ENCODE measurements at regions not wholly inside any gene's neighbourhood (a gene's known extent, or its start where the extent isn't known, plus 50 kb on each side); places are given as distances from the start of the nearest gene placed in this dataset.

DNA sequence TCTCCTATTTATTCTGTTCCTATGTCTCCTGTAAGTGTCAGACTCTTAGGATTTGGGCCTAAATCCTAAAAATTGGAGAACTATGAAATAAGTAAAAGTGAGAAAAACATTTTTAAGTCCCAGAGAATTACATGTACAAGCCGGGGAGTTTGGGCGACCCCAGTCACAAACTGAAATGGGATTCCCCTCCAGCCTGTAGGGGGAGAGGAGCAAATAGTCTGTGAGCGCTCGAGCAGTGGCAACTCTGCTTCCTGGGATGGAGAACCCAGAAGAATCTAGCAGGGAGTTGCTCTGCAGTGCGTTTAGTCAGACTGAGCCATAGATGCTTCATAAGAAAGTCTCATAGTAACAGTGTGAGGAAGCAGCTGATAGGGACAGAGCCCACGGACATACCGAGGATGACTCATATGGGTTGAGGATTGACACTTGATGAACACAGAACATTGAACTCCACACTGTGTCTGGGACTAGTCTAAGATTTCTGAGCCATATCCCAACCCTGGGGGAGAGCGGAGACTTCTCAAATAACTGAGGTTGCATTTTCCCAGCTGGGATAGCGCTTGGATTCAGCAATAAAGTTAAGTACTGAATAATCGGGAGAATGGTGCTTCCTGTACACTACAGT, 437.2 kb downstream of the BCKDHB start:
- no peaks in the 10 kb centered on the region for H3K36me3 Mint-ChIP-seq
- Histone ChIP-seq H3K79me2 (ENCODE audit: insufficient read depth, low read length) (no peaks in the 10 kb centered on the region), H3K9me3 (replicated peaks in 1 of 2; ENCODE audit: control insufficient read depth in 1 of 2, insufficient read depth in 1 of 2, low read length in 2 of 2) (peaks cover 0 to 3% of the 10 kb centered on the region in 2 donors), H3K9ac (ENCODE audit: insufficient read depth, low read length, poor library complexity, severe bottlenecking) (no peak overlapping the region), H2AFZ (ENCODE audit: insufficient read depth, low read depth, low read length, poor library complexity, severe bottlenecking) (no peak overlapping the region), H3K27ac (ENCODE audit: low read depth in 1 of 2, low read length in 2 of 2) (no peak overlapping the region), H3K27me3 (ENCODE audit: control insufficient read depth in 2 of 2, insufficient read depth in 2 of 2, low read length in 2 of 2) (no peaks in the 10 kb centered on the region), H3K4me2 (replicated peaks; ENCODE audit: extremely low read depth, low read length, poor library complexity, severe bottlenecking) (no peak overlapping the region), H3K4me1 (ENCODE audit: control insufficient read depth in 1 of 2, insufficient read depth in 2 of 2, low read length in 2 of 2) (no peaks in the 10 kb centered on the region), H3K4me3 (replicated peaks in 1 of 3; ENCODE audit: low read depth in 2 of 3, low read length in 3 of 3) (no peak overlapping the region), H4K20me1 (ENCODE audit: insufficient read depth, low read length) (no peaks in the 10 kb centered on the region), H3K36me3 (replicated peaks in 1 of 2; ENCODE audit: control insufficient read depth in 1 of 2, insufficient read depth in 2 of 2, low read length in 2 of 2) (no peaks in the 10 kb centered on the region)
- intact Hi-C loops (cut with micrococcal nuclease) = no loop called here
- H3K27me3 Mint-ChIP-seq (ENCODE audit: low read depth in 3 of 3) = peaks cover 0 to 2% (median 0%) of the 10 kb centered on the region in 3 donors
- no peaks in the 10 kb centered on the region for H3K4me1 Mint-ChIP-seq
- DNase-seq = no peak
- H3K4me3 Mint-ChIP-seq = no peak overlapping the region
- WGBS (ENCODE audit: insufficient coverage) = 90% methylated on average over 2 of the region's 10 CpGs
- H3K27ac Mint-ChIP-seq = no peak overlapping the region
- TF ChIP-seq, protein P1, sequence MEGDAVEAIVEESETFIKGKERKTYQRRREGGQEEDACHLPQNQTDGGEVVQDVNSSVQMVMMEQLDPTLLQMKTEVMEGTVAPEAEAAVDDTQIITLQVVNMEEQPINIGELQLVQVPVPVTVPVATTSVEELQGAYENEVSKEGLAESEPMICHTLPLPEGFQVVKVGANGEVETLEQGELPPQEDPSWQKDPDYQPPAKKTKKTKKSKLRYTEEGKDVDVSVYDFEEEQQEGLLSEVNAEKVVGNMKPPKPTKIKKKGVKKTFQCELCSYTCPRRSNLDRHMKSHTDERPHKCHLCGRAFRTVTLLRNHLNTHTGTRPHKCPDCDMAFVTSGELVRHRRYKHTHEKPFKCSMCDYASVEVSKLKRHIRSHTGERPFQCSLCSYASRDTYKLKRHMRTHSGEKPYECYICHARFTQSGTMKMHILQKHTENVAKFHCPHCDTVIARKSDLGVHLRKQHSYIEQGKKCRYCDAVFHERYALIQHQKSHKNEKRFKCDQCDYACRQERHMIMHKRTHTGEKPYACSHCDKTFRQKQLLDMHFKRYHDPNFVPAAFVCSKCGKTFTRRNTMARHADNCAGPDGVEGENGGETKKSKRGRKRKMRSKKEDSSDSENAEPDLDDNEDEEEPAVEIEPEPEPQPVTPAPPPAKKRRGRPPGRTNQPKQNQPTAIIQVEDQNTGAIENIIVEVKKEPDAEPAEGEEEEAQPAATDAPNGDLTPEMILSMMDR (IDR thresholded peaks at IDR 0.05) = no peak
- H3K9me3 Mint-ChIP-seq = peaks cover 0 to 8% (median 2%) of the 10 kb centered on the region in 7 donors

DNA sequence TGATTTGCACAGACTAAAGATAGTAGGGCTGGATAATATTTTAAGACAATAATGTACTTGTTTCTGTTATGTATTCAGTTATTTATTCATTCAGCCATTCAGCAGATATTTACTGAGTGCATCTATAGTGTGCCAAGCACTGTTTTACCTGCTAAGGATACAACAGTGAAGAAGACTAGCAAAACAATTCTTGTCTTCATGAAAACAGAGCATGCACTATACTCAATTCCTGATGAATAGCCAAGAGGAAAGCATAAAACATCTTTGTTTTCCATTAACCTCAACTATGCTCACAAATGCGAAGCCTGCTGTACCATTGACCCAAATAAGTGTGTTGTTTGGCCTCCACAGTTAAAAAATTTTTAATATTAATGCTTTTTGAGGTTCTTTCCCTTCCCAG, 436.7 kb downstream of the BCKDHB start:
- Histone ChIP-seq H3K9me3 (replicated peaks in 1 of 2; ENCODE audit: control insufficient read depth in 1 of 2, insufficient read depth in 1 of 2, low read length in 2 of 2) (peaks cover 0 to 3% of the 10 kb centered on the region in 2 donors), H3K4me3 (replicated peaks in 1 of 3; ENCODE audit: low read depth in 2 of 3, low read length in 3 of 3) (no peak overlapping the region), H3K36me3 (replicated peaks in 1 of 2; ENCODE audit: control insufficient read depth in 1 of 2, insufficient read depth in 2 of 2, low read length in 2 of 2) (no peaks in the 10 kb centered on the region), H3K4me2 (replicated peaks; ENCODE audit: extremely low read depth, low read length, poor library complexity, severe bottlenecking) (no peak overlapping the region), H3K9ac (ENCODE audit: insufficient read depth, low read length, poor library complexity, severe bottlenecking) (no peak overlapping the region), H2AFZ (ENCODE audit: insufficient read depth, low read depth, low read length, poor library complexity, severe bottlenecking) (no peak overlapping the region), H3K27ac (ENCODE audit: low read depth in 1 of 2, low read length in 2 of 2) (no peak overlapping the region), H3K4me1 (ENCODE audit: control insufficient read depth in 1 of 2, insufficient read depth in 2 of 2, low read length in 2 of 2) (no peaks in the 10 kb centered on the region), H3K27me3 (ENCODE audit: control insufficient read depth in 2 of 2, insufficient read depth in 2 of 2, low read length in 2 of 2) (no peaks in the 10 kb centered on the region), H4K20me1 (ENCODE audit: insufficient read depth, low read length) (no peaks in the 10 kb centered on the region), H3K79me2 (ENCODE audit: insufficient read depth, low read length) (no peaks in the 10 kb centered on the region)
- Mint-ChIP-seq H3K27me3 (ENCODE audit: low read depth in 3 of 3) (peaks cover 0 to 2% (median 0%) of the 10 kb centered on the region in 3 donors), H3K9me3 (peaks cover 0 to 8% (median 2%) of the 10 kb centered on the region in 7 donors), H3K4me1 (no peaks in the 10 kb centered on the region), H3K36me3 (no peaks in the 10 kb centered on the region), H3K4me3 (no peak overlapping the region), H3K27ac (no peak overlapping the region)
- no CpG with 5 or more reads among the region's 1 CpG for WGBS (ENCODE audit: insufficient coverage)
- TF ChIP-seq, protein P1 (IDR thresholded peaks at IDR 0.05) = no peak
- intact Hi-C loops (cut with micrococcal nuclease) = no loop called here
- no peak for DNase-seq

All from CD14-positive monocyte (primary cell).